HG02759 (cell line): ENCODE measurements at regions not wholly inside any gene's neighbourhood (a gene's known extent, or its start where the extent isn't known, plus 50 kb on each side); places are given as distances from the start of the nearest gene placed in this dataset.

Source experiments
- ATAC-seq: cut with Tn5 transposase; IDR thresholded peaks from one replicate; pipeline ENCODE4 v1.9.1; 2021; ENCODE audit warnings: mild to moderate bottlenecking, moderate library complexity; ENCODE audit not compliant: unreplicated experiment

GRCh38 chr15:69828181-69828828, 269.4 kb downstream of the TLE3 start:
- ATAC-seq: no peak

GRCh38 chr15:69829974-69830373, 267.7 kb downstream of the TLE3 start:
- ATAC-seq: no peak

GRCh38 chr15:69830430-69830829, 267.3 kb downstream of the TLE3 start:
- ATAC-seq: no peak

- ATAC-seq: no peak
Observed at GRCh38 chr15:69830876-69831275, 266.8 kb downstream of the TLE3 start.

- no peak for ATAC-seq
Observed at GRCh38 chr15:69834267-69834666, 263.4 kb downstream of the TLE3 start.

GRCh38 chr15:69834761-69835160, 263.0 kb downstream of the TLE3 start:
- ATAC-seq: no peak

GRCh38 chr15:69836048-69836447, 261.7 kb downstream of the TLE3 start:
- no peak for ATAC-seq

- no peak for ATAC-seq
Observed at GRCh38 chr15:69836526-69837230, 261.0 kb downstream of the TLE3 start.

GRCh38 chr15:69838338-69838737, 259.4 kb downstream of the TLE3 start:
- ATAC-seq: no peak

GRCh38 chr15:69838994-69839393, 258.7 kb downstream of the TLE3 start:
- no peak for ATAC-seq

- no peak for ATAC-seq
Observed at GRCh38 chr15:69841113-69841828, 256.4 kb downstream of the TLE3 start.

- ATAC-seq: no peak
Observed at GRCh38 chr15:69842851-69843250, 254.9 kb downstream of the TLE3 start.

GRCh38 chr15:69843276-69843899, 254.3 kb downstream of the TLE3 start:
- ATAC-seq: no peak

GRCh38 chr15:69843900-69844304, 253.8 kb downstream of the TLE3 start:
- ATAC-seq: no peak

GRCh38 chr15:69845159-69845558, 252.6 kb downstream of the TLE3 start:
- ATAC-seq: no peak

GRCh38 chr15:69847625-69848024, 250.1 kb downstream of the TLE3 start:
- ATAC-seq: no peak

- no peak for ATAC-seq
Observed at GRCh38 chr15:69848096-69848495, 249.6 kb downstream of the TLE3 start.

GRCh38 chr15:69848551-69849231, 249.0 kb downstream of the TLE3 start:
- ATAC-seq: no peak

- no peak for ATAC-seq
Observed at GRCh38 chr15:69849232-69849610, 248.5 kb downstream of the TLE3 start.

- no peak for ATAC-seq
Observed at GRCh38 chr15:69852482-69852881, 245.2 kb downstream of the TLE3 start.

GRCh38 chr15:69852916-69853315, 244.8 kb downstream of the TLE3 start:
- ATAC-seq: no peak
